Tibial artery (tissue), 4 donors: ENCODE measurements at regions not wholly inside any gene's neighbourhood (a gene's known extent, or its start where the extent isn't known, plus 50 kb on each side); places are given as distances from the start of the nearest gene placed in this dataset.

Source experiments
- DNase-seq, 2 donors: peaks; one replicate each; pipeline ENCODE4 v3.0.0-alpha.2; 2019
- H3K27ac ChIP-seq, 2 donors: fragments of 200-600 bp; sonication (generic) in 1 of 2; 1 replicate in 1 of 2; 2 replicates in 1 of 2; pipeline ENCODE4 v1.5.1; 2018 to 2019; ENCODE audit warnings: mild to moderate bottlenecking in 1 of 2
- H3K27me3 ChIP-seq, 2 donors: fragments of 200-600 bp; sonication (generic) in 1 of 2; one replicate each; pipeline versions ENCODE4 v1.5.1 to v1.6.0; 2016 to 2019
- H3K36me3 ChIP-seq, 3 donors: fragments of 200-600 bp; sonication (generic) in 2 of 3; one replicate each; pipeline ENCODE4 v1.5.1; 2016 to 2019; ENCODE audit warnings: mild to moderate bottlenecking in 2 of 3
- H3K4me1 ChIP-seq, 4 donors: fragments of 200-600 bp; sonication (generic) in 2 of 4; 1 replicate in 3 of 4; 2 replicates in 1 of 4; pipeline ENCODE4 v1.5.1; 2016 to 2019
- H3K4me3 ChIP-seq, 2 donors: fragments of 200-600 bp; sonication (generic) in 1 of 2; 1 replicate in 1 of 2; 2 replicates in 1 of 2; pipeline ENCODE4 v1.5.1; 2018 to 2019; ENCODE audit warnings: mild to moderate bottlenecking in 2 of 2
- H3K9me3 ChIP-seq, 3 donors: fragments of 200-600 bp; sonication (generic) in 1 of 3; one replicate each; pipeline ENCODE4 v1.5.1; 2016 to 2019
- intact Hi-C: fragments of 100-400 bp; cut with DNase I; formaldehyde crosslinking; loops from one replicate; pipeline ENCODE4 v1.15.0; 2023; ENCODE audit warnings: low total_unique reads
- TF ChIP-seq, protein P1 (sequence below), 2 experiments: fragments of 200-600 bp in 1 of 2; fragments of 450-650 bp in 1 of 2; IDR thresholded peaks; one replicate each; pipeline ENCODE4 v1.5.1; 2017 to 2019; ENCODE audit warnings: antibody characterized with exemption in 2 of 2, mild to moderate bottlenecking in 1 of 2, moderate library complexity in 1 of 2

DNA sequence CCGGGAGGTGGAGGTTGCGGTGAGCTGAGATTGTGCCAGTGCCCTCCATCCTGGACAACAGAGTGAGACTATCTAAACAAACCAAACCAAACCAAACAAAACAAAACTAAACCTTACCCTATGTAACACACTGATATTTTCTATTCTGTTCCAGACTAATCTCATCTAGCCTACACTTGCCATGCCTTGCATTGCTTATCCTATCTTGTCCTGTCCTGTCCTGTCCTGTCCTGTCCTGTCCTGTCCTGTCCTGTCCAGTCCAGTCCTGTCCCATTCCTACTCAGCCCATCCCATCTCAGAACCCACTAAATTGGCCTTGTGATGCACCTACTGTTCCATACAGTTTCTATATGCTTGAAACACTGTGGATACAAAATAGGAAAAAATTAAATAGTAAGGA is 64.7 kb upstream of the HDAC9 start:
- no peak for DNase-seq
- intact Hi-C loops: no loop called here
- Histone ChIP-seq H3K27ac (no peak overlapping the region), H3K9me3 (no peaks in the 10 kb centered on the region), H3K36me3 (no peaks in the 10 kb centered on the region), H3K4me1 (peaks cover 0 to 19% (median 0%) of the 10 kb centered on the region in 4 donors), H3K27me3 (no peaks in the 10 kb centered on the region), H3K4me3 (no peak overlapping the region)
- TF ChIP-seq, protein P1, sequence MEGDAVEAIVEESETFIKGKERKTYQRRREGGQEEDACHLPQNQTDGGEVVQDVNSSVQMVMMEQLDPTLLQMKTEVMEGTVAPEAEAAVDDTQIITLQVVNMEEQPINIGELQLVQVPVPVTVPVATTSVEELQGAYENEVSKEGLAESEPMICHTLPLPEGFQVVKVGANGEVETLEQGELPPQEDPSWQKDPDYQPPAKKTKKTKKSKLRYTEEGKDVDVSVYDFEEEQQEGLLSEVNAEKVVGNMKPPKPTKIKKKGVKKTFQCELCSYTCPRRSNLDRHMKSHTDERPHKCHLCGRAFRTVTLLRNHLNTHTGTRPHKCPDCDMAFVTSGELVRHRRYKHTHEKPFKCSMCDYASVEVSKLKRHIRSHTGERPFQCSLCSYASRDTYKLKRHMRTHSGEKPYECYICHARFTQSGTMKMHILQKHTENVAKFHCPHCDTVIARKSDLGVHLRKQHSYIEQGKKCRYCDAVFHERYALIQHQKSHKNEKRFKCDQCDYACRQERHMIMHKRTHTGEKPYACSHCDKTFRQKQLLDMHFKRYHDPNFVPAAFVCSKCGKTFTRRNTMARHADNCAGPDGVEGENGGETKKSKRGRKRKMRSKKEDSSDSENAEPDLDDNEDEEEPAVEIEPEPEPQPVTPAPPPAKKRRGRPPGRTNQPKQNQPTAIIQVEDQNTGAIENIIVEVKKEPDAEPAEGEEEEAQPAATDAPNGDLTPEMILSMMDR (IDR thresholded peaks at IDR 0.05): no peak

DNA sequence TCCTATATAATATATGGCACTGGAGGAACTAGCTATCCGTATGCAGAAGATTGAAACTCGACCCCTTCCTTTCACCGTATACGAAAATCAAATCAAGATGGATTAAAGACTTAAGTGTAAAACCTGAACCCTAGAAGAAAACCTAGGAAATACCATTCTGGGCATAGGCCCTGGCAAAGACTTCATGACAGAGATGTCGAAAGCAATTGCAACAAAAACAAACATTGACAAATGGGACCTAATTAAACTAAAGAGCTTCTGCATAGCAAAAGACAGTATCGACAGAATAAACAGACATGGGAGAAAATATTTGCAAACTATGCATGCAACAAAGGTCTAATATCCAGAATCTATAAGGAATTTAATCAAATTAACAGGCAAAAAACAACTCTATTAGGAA is 61.4 kb upstream of the HDAC9 start:
- no peaks in the 10 kb centered on the region for H3K27me3 ChIP-seq
- intact Hi-C loops: no loop called here
- H3K36me3 ChIP-seq: no peaks in the 10 kb centered on the region
- TF ChIP-seq, protein P1 (IDR thresholded peaks at IDR 0.05): no peak
- H3K9me3 ChIP-seq: no peaks in the 10 kb centered on the region
- H3K4me3 ChIP-seq: no peak overlapping the region
- peaks cover 0 to 10% (median 0%) of the 10 kb centered on the region in 4 donors for H3K4me1 ChIP-seq
- H3K27ac ChIP-seq: no peak overlapping the region
- no peak for DNase-seq

DNA sequence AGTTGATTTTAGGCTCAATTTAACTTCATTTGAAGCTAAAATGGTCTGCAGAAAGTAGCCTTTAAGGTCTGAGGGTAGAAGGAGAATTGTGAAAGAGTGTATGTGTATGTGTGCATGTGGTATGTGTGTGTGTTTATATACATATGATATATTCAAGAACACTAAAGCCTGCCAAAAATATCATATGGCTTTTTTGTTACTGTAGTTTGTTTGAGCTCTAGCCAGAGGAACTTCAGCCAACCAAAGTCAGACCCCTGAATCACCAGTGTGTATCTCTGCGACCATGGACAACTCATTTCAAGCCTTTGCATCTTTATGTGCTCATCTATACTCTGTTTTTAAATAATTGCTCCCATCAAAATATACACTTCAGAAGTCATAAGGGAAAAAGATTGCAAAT is 58.4 kb upstream of the HDAC9 start:
- H3K27ac ChIP-seq: no peak overlapping the region
- no peak overlapping the region for H3K4me3 ChIP-seq
- H3K9me3 ChIP-seq: no peaks in the 10 kb centered on the region
- no peaks in the 10 kb centered on the region for H3K4me1 ChIP-seq
- no peaks in the 10 kb centered on the region for H3K27me3 ChIP-seq
- H3K36me3 ChIP-seq: no peaks in the 10 kb centered on the region
- TF ChIP-seq, protein P1 (IDR thresholded peaks at IDR 0.05): no peak
- DNase-seq: no peak
- intact Hi-C loops: no loop called here

DNA sequence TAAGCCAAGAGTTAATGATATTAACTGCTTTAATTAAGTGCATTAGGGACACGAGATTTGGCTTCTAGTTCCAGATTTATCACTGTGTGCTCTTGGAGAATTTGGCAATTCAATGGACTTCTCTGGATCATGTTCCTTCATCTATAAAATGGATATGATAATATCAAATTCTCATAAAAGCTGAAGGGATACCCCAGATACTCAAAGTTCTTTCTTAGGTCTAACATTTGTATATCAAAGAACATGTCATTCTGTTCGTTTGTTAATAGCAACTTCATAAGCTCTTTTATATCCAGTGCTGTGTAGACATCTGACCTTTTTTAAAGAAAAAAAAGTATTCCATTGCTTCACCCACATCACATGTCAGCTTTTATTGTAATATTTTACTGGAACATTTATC is 54.6 kb upstream of the HDAC9 start:
- Histone ChIP-seq H3K4me1 (no peaks in the 10 kb centered on the region), H3K9me3 (no peaks in the 10 kb centered on the region), H3K27ac (no peak overlapping the region), H3K4me3 (no peak overlapping the region), H3K36me3 (no peaks in the 10 kb centered on the region), H3K27me3 (no peaks in the 10 kb centered on the region)
- TF ChIP-seq, protein P1 (IDR thresholded peaks at IDR 0.05): no peak
- intact Hi-C loops: no loop called here
- DNase-seq: no peak

DNA sequence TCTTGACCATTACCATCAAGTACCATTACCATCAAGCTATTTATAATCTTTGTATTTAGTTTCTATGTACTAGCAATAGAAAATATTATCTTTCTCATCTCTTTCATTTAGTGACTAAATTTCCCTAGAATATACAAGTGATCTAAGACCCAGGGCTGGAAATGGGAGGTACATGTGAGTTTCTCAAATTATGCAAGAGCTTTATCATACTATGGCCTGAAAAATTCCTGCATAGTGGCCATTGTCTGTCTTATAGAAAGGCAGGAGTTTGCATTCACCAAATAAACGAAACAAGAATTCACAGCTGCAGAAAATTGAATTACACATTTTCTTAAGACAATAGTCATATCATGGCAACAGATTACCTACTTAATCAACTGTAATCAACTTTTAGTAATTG is 50.7 kb upstream of the HDAC9 start:
- TF ChIP-seq, protein P1 (IDR thresholded peaks at IDR 0.05): no peak
- intact Hi-C loops: no loop called here
- Histone ChIP-seq H3K9me3 (no peaks in the 10 kb centered on the region), H3K27me3 (no peaks in the 10 kb centered on the region), H3K27ac (no peak overlapping the region), H3K4me1 (no peaks in the 10 kb centered on the region), H3K4me3 (no peak overlapping the region), H3K36me3 (no peaks in the 10 kb centered on the region)
- no peak for DNase-seq

DNA sequence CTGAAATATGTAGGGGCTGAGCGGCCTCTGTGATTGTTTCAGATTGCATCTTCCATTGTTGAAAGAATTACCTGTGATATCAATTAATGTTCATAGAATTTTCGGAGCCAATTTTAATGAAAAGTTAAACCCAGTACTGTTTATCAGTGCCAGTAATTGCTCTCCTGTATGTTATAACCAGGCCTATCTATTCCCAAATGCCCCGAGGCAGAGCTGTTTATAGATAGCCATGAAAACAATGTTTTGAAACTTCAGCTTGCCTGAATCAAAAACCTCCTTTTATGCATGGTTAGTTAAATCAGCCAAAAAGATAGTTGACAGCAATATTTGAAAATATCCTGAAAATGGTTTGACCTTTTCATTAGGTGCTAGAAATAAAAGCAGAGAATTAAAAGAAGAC is 50.1 kb upstream of the HDAC9 start:
- intact Hi-C loops: no loop called here
- H3K27me3 ChIP-seq: no peaks in the 10 kb centered on the region

More for the DNA sequence above, 50.1 kb upstream of the HDAC9 start:
- Histone ChIP-seq H3K27ac (no peak overlapping the region), H3K36me3 (no peaks in the 10 kb centered on the region), H3K4me1 (no peaks in the 10 kb centered on the region), H3K9me3 (no peaks in the 10 kb centered on the region), H3K4me3 (no peak overlapping the region)
- no peak for DNase-seq
- TF ChIP-seq, protein P1 (IDR thresholded peaks at IDR 0.05): no peak
